Glutamatergic neuron (in vitro differentiated cells): ENCODE measurements at regions not wholly inside any gene's neighbourhood (a gene's known extent, or its start where the extent isn't known, plus 50 kb on each side); places are given as distances from the start of the nearest gene placed in this dataset.

Experiments
- DNase-seq: peaks from one replicate; pipeline ENCODE4 v3.0.0; 2022
- H3K27ac Mint-ChIP-seq: one replicate; pipeline ENCODE4 v1.8.0; 2020; ENCODE audit warnings: mild to moderate bottlenecking, mixed read lengths, inconsistent platforms; ENCODE audit not compliant: unreplicated experiment
- H3K27me3 Mint-ChIP-seq: one replicate; pipeline ENCODE4 v1.8.0; 2020; ENCODE audit warnings: mild to moderate bottlenecking, moderate library complexity, mixed read lengths, inconsistent platforms; ENCODE audit not compliant: unreplicated experiment
- H3K36me3 Mint-ChIP-seq: one replicate; pipeline ENCODE4 v1.8.0; 2020; ENCODE audit warnings: mild to moderate bottlenecking, mixed read lengths, inconsistent platforms; ENCODE audit not compliant: unreplicated experiment
- H3K4me1 Mint-ChIP-seq: one replicate; pipeline ENCODE4 v1.8.0; 2020; ENCODE audit warnings: mild to moderate bottlenecking, low read depth, mixed read lengths, inconsistent platforms; ENCODE audit not compliant: unreplicated experiment
- H3K4me3 Mint-ChIP-seq: one replicate; pipeline ENCODE4 v1.8.0; 2020; ENCODE audit warnings: mild to moderate bottlenecking, mixed read lengths, inconsistent platforms; ENCODE audit not compliant: unreplicated experiment
- H3K9me3 Mint-ChIP-seq: one replicate; pipeline ENCODE4 v1.8.0; 2020; ENCODE audit warnings: mild to moderate bottlenecking, moderate library complexity, mixed read lengths, inconsistent platforms; ENCODE audit not compliant: unreplicated experiment
- TF ChIP-seq, protein P1 (sequence below): fragments of 200-600 bp; sonication (generic); IDR thresholded peaks from one replicate; pipeline ENCODE4 v1.5.0; 2021; ENCODE audit not compliant: partially characterized antibody, unreplicated experiment

DNA sequence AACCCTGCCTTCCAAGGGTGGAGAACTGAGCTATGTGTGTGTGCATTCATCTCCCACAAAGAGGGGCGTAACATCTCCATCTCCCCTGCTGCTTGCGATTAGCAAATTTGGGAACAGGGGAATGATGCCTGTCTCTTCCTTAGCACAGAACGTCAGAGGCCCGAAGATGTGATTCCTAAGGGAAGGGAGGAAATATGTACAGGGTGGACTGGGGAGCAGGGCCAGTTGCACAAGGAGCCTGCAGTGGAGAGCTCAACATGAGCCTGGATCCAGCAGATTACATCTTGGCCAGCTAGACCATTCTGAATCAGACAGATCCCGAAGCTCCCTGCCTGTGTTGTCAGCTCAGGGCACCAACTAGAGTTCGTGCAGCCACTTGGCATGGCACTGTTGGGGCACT lies 118.1 kb downstream of the NGF start:
- Mint-ChIP-seq H3K9me3 (no peaks in the 10 kb centered on the region), H3K27ac (no peak overlapping the region), H3K36me3 (no peaks in the 10 kb centered on the region), H3K4me1 (peaks cover 13% of the 10 kb centered on the region), H3K4me3 (no peak overlapping the region), H3K27me3 (no peaks in the 10 kb centered on the region)
- TF ChIP-seq, protein P1, sequence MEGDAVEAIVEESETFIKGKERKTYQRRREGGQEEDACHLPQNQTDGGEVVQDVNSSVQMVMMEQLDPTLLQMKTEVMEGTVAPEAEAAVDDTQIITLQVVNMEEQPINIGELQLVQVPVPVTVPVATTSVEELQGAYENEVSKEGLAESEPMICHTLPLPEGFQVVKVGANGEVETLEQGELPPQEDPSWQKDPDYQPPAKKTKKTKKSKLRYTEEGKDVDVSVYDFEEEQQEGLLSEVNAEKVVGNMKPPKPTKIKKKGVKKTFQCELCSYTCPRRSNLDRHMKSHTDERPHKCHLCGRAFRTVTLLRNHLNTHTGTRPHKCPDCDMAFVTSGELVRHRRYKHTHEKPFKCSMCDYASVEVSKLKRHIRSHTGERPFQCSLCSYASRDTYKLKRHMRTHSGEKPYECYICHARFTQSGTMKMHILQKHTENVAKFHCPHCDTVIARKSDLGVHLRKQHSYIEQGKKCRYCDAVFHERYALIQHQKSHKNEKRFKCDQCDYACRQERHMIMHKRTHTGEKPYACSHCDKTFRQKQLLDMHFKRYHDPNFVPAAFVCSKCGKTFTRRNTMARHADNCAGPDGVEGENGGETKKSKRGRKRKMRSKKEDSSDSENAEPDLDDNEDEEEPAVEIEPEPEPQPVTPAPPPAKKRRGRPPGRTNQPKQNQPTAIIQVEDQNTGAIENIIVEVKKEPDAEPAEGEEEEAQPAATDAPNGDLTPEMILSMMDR, result no peak
- no peak for DNase-seq

DNA sequence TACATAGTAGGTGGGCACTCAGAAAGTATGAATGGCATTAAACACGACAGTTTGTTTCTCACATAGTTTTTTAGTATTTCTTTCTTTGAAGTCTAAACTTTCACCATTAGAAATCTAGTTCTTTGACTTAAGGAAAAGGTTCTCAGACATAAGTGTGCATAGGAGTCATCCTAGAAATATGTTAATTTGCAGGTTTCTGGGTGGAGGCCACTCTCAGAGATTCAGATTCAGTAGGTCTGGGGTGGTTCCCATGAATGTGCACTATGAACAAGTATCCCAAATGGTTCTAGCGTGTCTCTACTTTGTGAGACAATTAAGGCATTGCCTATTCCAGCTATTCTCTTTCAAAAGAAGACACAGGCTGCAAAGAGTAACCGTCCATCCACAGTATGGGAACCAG lies 119.3 kb downstream of the NGF start:
- Mint-ChIP-seq H3K36me3 (no peaks in the 10 kb centered on the region), H3K27me3 (no peaks in the 10 kb centered on the region), H3K4me3 (no peak overlapping the region), H3K27ac (no peak overlapping the region), H3K4me1 (peaks cover 8% of the 10 kb centered on the region), H3K9me3 (no peaks in the 10 kb centered on the region)
- TF ChIP-seq, protein P1, result no peak
- DNase-seq, result no peak

DNA sequence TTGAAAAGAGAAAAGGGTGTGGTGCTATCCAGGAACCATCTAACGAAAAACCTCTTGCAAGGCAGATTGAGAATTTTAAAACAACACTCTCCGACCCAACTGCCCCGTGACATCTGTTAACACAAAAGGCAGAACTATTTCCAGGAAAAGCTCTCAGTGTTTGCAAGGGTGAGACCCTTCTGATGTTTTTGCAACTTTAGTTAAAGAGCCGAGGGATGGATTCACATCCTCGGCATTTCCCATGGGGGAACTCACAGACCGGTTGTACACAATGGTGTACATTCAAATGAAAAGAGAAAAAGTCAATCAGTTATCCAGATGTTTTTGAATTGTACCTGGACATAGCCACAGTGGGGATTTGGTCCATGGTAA lies 120.0 kb downstream of the NGF start:
- no peaks in the 10 kb centered on the region for H3K36me3 Mint-ChIP-seq
- H3K4me3 Mint-ChIP-seq, result no peak overlapping the region
- TF ChIP-seq, protein P1, result no peak
- peaks cover 8% of the 10 kb centered on the region for H3K4me1 Mint-ChIP-seq
- H3K27me3 Mint-ChIP-seq, result no peaks in the 10 kb centered on the region
- H3K9me3 Mint-ChIP-seq, result no peaks in the 10 kb centered on the region
- H3K27ac Mint-ChIP-seq, result no peak overlapping the region
- no peak for DNase-seq

DNA sequence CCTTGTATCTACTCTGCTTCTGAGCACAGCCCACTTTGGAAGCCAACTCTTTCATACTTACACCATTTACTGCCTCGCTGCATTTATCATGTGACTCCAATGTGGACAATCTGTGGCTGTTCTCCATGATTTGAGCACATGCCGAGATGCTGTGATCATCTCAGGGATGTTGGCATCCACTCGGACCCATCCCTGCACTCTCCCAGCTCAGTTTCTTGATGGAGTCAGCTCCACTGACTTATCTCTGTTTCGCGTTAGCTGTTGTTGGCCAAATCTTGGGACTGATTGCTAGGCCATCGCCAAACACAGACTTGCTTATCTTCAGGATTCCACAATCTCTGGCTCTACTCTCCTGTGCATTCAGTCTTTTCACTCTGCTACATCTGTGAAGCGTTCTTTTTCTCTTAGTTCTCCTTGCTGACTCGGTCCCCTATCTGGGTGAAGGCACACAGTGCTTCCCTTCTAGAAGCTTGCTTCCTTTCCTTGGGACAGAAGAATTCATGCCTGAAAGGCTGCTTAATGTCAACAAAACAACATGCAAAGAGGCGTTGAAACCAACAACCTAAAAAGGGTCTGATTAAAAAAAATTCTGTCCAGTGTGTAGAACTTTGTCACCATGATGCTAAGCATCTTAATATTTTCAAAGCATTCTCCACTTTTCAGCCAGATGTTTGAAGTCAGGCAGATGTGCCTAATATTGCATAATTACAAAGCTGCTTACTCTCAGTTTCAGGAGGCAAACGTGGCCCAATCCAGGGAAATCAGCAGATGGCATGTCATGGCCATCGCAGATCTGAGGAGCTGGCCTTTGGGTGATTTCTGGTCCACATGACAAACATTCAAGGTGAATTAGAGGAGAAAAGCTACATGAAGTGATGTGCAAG lies 120.7 kb downstream of the NGF start:
- Mint-ChIP-seq H3K4me1 (peaks cover 8% of the 10 kb centered on the region), H3K36me3 (no peaks in the 10 kb centered on the region), H3K27ac (no peak overlapping the region), H3K4me3 (no peak overlapping the region), H3K9me3 (no peaks in the 10 kb centered on the region), H3K27me3 (no peaks in the 10 kb centered on the region)
- no peak for DNase-seq
- TF ChIP-seq, protein P1, result no peak

DNA sequence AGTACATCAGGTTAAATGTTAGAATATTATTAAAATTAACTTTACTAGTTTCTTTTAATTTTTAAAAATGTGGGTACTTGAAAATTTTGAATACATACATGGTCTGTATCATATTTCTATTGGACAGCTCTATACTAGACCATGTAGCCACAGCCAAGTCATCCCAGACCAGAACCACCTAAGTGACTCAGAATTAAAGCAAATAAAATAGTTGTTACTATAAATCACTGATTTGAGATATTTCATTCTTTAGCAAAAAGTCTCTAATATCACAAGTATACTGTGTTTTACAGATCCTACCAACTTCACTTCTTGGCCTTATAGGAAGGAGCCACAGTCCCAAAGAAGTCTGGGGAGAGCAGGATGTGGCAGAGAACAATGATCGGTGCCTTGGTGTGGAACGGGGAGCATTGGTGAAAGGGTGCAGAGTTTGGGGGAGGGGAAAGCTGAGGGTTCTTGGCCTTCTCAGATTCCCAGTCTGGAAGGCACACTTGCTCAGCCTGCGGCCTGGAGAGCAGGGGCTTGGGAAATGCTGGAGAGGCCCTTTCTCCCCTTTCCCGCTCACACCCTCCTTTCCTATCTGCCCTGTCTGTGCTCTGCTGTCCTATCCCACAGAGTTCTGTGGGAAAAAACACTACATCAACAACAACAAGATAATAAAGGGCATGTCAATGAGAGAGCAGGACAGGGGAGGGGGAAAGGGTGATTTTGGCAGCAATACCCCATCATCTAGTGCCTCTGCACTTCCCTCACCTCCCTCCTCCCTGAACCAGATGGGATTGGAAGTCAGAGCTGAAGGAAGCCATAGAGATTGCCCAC lies 122.1 kb downstream of the NGF start:
- Mint-ChIP-seq H3K27me3 (no peaks in the 10 kb centered on the region), H3K9me3 (no peaks in the 10 kb centered on the region), H3K36me3 (no peaks in the 10 kb centered on the region), H3K27ac (no peak overlapping the region), H3K4me3 (no peak overlapping the region), H3K4me1 (peaks cover 8% of the 10 kb centered on the region)
- no peak for DNase-seq
- TF ChIP-seq, protein P1, result no peak
